IMR-90 (cell line): ENCODE measurements at regions not wholly inside any gene's neighbourhood (a gene's known extent, or its start where the extent isn't known, plus 50 kb on each side); places are given as distances from the start of the nearest gene placed in this dataset.

ENCODE experiments used
- ATAC-seq: fragments of 200-7000 bp; cut with Tn5 transposase; 2 replicates; pipeline ENCODE4 v1.9.1; 2020; ENCODE audit warnings: low read depth, mild to moderate bottlenecking, moderate library complexity
- BruUV-seq: library from RNA; stranded (reverse); fragments of 400-500 nt; replicated peaks from 2 replicates; lab custom pipeline; 2021; lab: Mats Ljungman, UMichigan
- CTCF ChIA-PET: fragments of 300-600 bp; formaldehyde crosslinking; extraction: SDS; loops from one replicate; lab custom pipeline; 2021; ENCODE audit warnings: antibody characterized with exemption; lab: Yijun Ruan, JAX
- POLR2A ChIA-PET: fragments of 300-600 bp; sonication (Branson Sonifier 250); formaldehyde crosslinking; loops from one replicate; lab custom pipeline; 2022; ENCODE audit warnings: antibody characterized with exemption; ENCODE audit not compliant: unreplicated experiment; lab: Charles Lee
- DNase-seq: peaks from one replicate; pipeline ENCODE4 v3.0.0; 2013
- H2AFZ ChIP-seq: replicated peaks from 2 replicates; pipeline ENCODE3; 2013; ENCODE audit warnings: low read length, mild to moderate bottlenecking; ENCODE audit not compliant: poor library complexity
- H2AK5ac ChIP-seq: 2 replicates; pipeline ENCODE4 v1.6.1; 2013; ENCODE audit warnings: low read depth, low read length, inconsistent platforms
- H2AK9ac ChIP-seq: replicated peaks from 2 replicates; pipeline ENCODE3; 2013; ENCODE audit warnings: mild to moderate bottlenecking, low read depth, low read length, moderate library complexity; ENCODE audit not compliant: poor library complexity
- H2BK120ac ChIP-seq: 2 replicates; pipeline ENCODE4 v1.6.1; 2013; ENCODE audit warnings: low read depth, low read length, inconsistent platforms
- H2BK15ac ChIP-seq: 3 replicates; pipeline ENCODE4 v1.6.1; 2013; ENCODE audit warnings: low read depth, low read length, inconsistent platforms
- H2BK20ac ChIP-seq: 2 replicates; pipeline ENCODE4 v1.6.1; 2013; ENCODE audit warnings: low read depth, mild to moderate bottlenecking, inconsistent platforms, low read length, moderate library complexity
- H2BK5ac ChIP-seq: 2 replicates; pipeline ENCODE4 v1.6.1; 2013; ENCODE audit warnings: mild to moderate bottlenecking, low read depth, low read length, inconsistent platforms; ENCODE audit not compliant: poor library complexity, severe bottlenecking
- H3K14ac ChIP-seq: replicated peaks from 2 replicates; pipeline ENCODE4 v1.6.1; 2013; ENCODE audit warnings: low read depth, low read length, inconsistent platforms
- H3K18ac ChIP-seq: 2 replicates; pipeline ENCODE4 v1.6.1; 2013; ENCODE audit warnings: low read depth, low read length, control low read depth
- H3K23ac ChIP-seq: 2 replicates; pipeline ENCODE4 v1.6.1; 2013; ENCODE audit warnings: low read depth, low read length, inconsistent platforms
- H3K27ac ChIP-seq: 2 replicates; pipeline ENCODE4 v1.5.1; 2013; ENCODE audit warnings: mild to moderate bottlenecking, control low read depth, low read length; ENCODE audit not compliant: insufficient read depth
- H3K27me3 ChIP-seq: 2 replicates; pipeline ENCODE4 v1.6.1; 2013; ENCODE audit warnings: low read length; ENCODE audit not compliant: control insufficient read depth, insufficient read depth
- H3K36me3 ChIP-seq: 2 replicates; pipeline ENCODE4 v1.6.1; 2013; ENCODE audit warnings: low read length, mixed read lengths; ENCODE audit not compliant: control insufficient read depth, insufficient read depth
- H3K4ac ChIP-seq: 2 replicates; pipeline ENCODE4 v1.6.1; 2013; ENCODE audit warnings: low read depth, low read length, inconsistent platforms
- H3K4me1 ChIP-seq: 2 replicates; pipeline ENCODE4 v1.6.1; 2013; ENCODE audit warnings: low read length, mixed read lengths; ENCODE audit not compliant: control insufficient read depth, insufficient read depth
- H3K4me2 ChIP-seq: 2 replicates; pipeline ENCODE4 v1.6.1; 2013; ENCODE audit warnings: low read depth, mild to moderate bottlenecking, control low read depth, low read length, moderate library complexity
- H3K4me3 ChIP-seq: 2 replicates; pipeline ENCODE4 v1.5.1; 2013; ENCODE audit warnings: low read depth, mild to moderate bottlenecking, control low read depth, low read length, moderate library complexity; ENCODE audit not compliant: insufficient read depth
- H3K56ac ChIP-seq: 2 replicates; pipeline ENCODE4 v1.6.1; 2013; ENCODE audit warnings: low read length, inconsistent platforms; ENCODE audit not compliant: insufficient read depth; ENCODE audit errors: extremely low read depth
- H3K79me1 ChIP-seq, 2 experiments: 2 replicates each; pipeline ENCODE4 v1.6.1; 2013; ENCODE audit warnings: low read length in 2 of 2, inconsistent platforms in 1 of 2, low read depth in 1 of 2
- H3K9ac ChIP-seq: 2 replicates; pipeline ENCODE4 v1.6.1; 2013; ENCODE audit warnings: low read depth, low read length, control low read depth
- H3K9me1 ChIP-seq: 2 replicates; pipeline ENCODE4 v1.6.1; 2013; ENCODE audit warnings: low read length, inconsistent platforms; ENCODE audit not compliant: insufficient read depth
- H3K9me3 ChIP-seq: 2 replicates; pipeline ENCODE4 v1.6.1; 2013; ENCODE audit warnings: low read length; ENCODE audit not compliant: control insufficient read depth, insufficient read depth
- H4K20me1 ChIP-seq: 2 replicates; pipeline ENCODE4 v1.6.1; 2013; ENCODE audit warnings: low read length, inconsistent platforms; ENCODE audit not compliant: insufficient read depth
- H4K5ac ChIP-seq: 2 replicates; pipeline ENCODE4 v1.6.1; 2013; ENCODE audit warnings: mild to moderate bottlenecking, low read depth, low read length, control low read depth
- H4K8ac ChIP-seq, 2 experiments: 2 replicates each; pipeline ENCODE4 v1.6.1; 2013; ENCODE audit warnings: low read depth in 2 of 2, low read length in 2 of 2, control low read depth in 1 of 2, inconsistent platforms in 1 of 2
- H4K91ac ChIP-seq: 2 replicates; pipeline ENCODE4 v1.6.1; 2013; ENCODE audit warnings: low read depth, low read length, inconsistent platforms; ENCODE audit not compliant: insufficient read depth
- CEBPB ChIP-seq: IDR thresholded peaks from 2 replicates; pipeline ENCODE4 v1.6.1; 2012; ENCODE audit warnings: low read depth, low read length, improper control_type of control experiment
- CHD1 ChIP-seq: IDR thresholded peaks from 2 replicates; pipeline ENCODE4 v1.6.1; 2012; ENCODE audit warnings: low read depth, low read length, improper control_type of control experiment
- CTCF ChIP-seq: conservative IDR thresholded peaks from 2 replicates; pipeline ENCODE4 v1.5.1; 2012; ENCODE audit warnings: mild to moderate bottlenecking, low read depth, low read length, improper control_type of control experiment
- FOS ChIP-seq: fragments of 150-350 bp; IDR thresholded peaks from 2 replicates; pipeline ENCODE4 v1.6.1; 2016; ENCODE audit warnings: low read depth, low read length
- MAFK ChIP-seq: IDR thresholded peaks from 2 replicates; pipeline ENCODE4 v1.6.1; 2012; ENCODE audit warnings: low read depth, low read length, improper control_type of control experiment
- MAZ ChIP-seq: IDR thresholded peaks from 2 replicates; pipeline ENCODE4 v1.6.1; 2012; ENCODE audit warnings: low read depth, mild to moderate bottlenecking, low read length, improper control_type of control experiment, moderate library complexity, borderline replicate concordance
- MXI1 ChIP-seq: IDR thresholded peaks from 2 replicates; pipeline ENCODE4 v1.6.1; 2012; ENCODE audit warnings: low read depth, mild to moderate bottlenecking, low read length, moderate library complexity, borderline replicate concordance
- NFE2L2 ChIP-seq: fragments of 150-350 bp; IDR thresholded peaks from 2 replicates; pipeline ENCODE4 v1.6.1; 2016; ENCODE audit warnings: low read depth, mild to moderate bottlenecking, low read length
- POLR2A ChIP-seq: IDR thresholded peaks from 2 replicates; pipeline ENCODE4 v1.6.1; 2012; ENCODE audit warnings: mild to moderate bottlenecking, low read depth, low read length
- RCOR1 ChIP-seq: IDR thresholded peaks from 2 replicates; pipeline ENCODE4 v1.6.1; 2012; ENCODE audit warnings: mild to moderate bottlenecking, low read length, improper control_type of control experiment; ENCODE audit not compliant: insufficient replicate concordance
- RFX5 ChIP-seq: IDR thresholded peaks from 2 replicates; pipeline ENCODE4 v1.8.0; 2012; ENCODE audit warnings: low read depth, mild to moderate bottlenecking, low read length, moderate library complexity
- USF2 ChIP-seq: fragments of 150-350 bp; IDR thresholded peaks from 2 replicates; pipeline ENCODE4 v1.6.1; 2017; ENCODE audit warnings: mild to moderate bottlenecking, antibody characterized with exemption, low read length, low read depth
- WGBS, 2 experiments: methylation state at CpG; one replicate each; pipeline versions ENCODE4 v1.1.5 to v1.1.7; 2013; ENCODE audit warnings: missing lambda C conversion rate in 2 of 2; ENCODE audit not compliant: insufficient read length in 1 of 2; ENCODE audit errors: extremely low coverage in 2 of 2; 5-methylcytosine and 5-hydroxymethylcytosine counted together
- dilution Hi-C: fragments of 300-500 bp; cut with HindIII; formaldehyde crosslinking; loops from one replicate; pipeline ENCODE4 v1.14.3; 2018; ENCODE audit warnings: low sequenced_read_pairs; ENCODE audit not compliant: unreplicated experiment
- in situ Hi-C: fragments of 300-500 bp; cut with MboI; formaldehyde crosslinking; loops from 3 replicates; pipeline ENCODE4 v1.14.3; 2019; ENCODE audit warnings: low sequenced_read_pairs, inconsistent platforms, mixed read lengths
- intact Hi-C: fragments of 100-400 bp; cut with micrococcal nuclease; formaldehyde crosslinking; loops from 2 replicates; pipeline ENCODE4 v1.10.0; 2022

- no peak overlapping the region for H3K14ac ChIP-seq
- H3K23ac ChIP-seq: no peak overlapping the region
- no peak overlapping the region for H2BK120ac ChIP-seq
- TF ChIP-seq RFX5: no peak
- no peak for TF ChIP-seq MAZ
- TF ChIP-seq USF2: no peak
- no peak for TF ChIP-seq POLR2A
- TF ChIP-seq CTCF: no peak
- no peak for TF ChIP-seq CEBPB
- TF ChIP-seq CHD1: no peak
- no peak for TF ChIP-seq FOS
- no peak for TF ChIP-seq NFE2L2
- TF ChIP-seq MXI1: no peak
- no peak for TF ChIP-seq RCOR1
- TF ChIP-seq MAFK: no peak
- peaks cover 10% of the 10 kb centered on the region for H3K9me1 ChIP-seq
- H3K56ac ChIP-seq: no peak overlapping the region
- dilution Hi-C loops (no loop called here), intact Hi-C loops (no loop called here), in situ Hi-C loops (no loop called here)
- H3K27ac ChIP-seq: no peak overlapping the region
- no peak overlapping the region for H3K4me2 ChIP-seq
- no peak for DNase-seq
- no peaks in the 10 kb centered on the region for H3K79me1 ChIP-seq
- H2BK5ac ChIP-seq: no peak overlapping the region
- no peaks in the 10 kb centered on the region for H4K20me1 ChIP-seq
- H3K4ac ChIP-seq: peak overlapping the region; percentile 6; the same call in 1 of the 2 replicates
- no peaks in the 10 kb centered on the region for H3K9me3 ChIP-seq
- peaks cover 5% of the 10 kb centered on the region for H3K27me3 ChIP-seq
- no peak overlapping the region for H3K18ac ChIP-seq
- H2AK9ac ChIP-seq: no peak overlapping the region
- peak overlapping the region; percentile 40; the same call in 1 of the 2 replicates for H2AK5ac ChIP-seq
- no peak overlapping the region; the same call in 1 of the 2 replicates for H4K5ac ChIP-seq
- POLR2A ChIA-PET: no interaction called here
- CTCF ChIA-PET: no interaction called here
- BruUV-seq: no TSS peak
- H2BK15ac ChIP-seq: peak overlapping the region; percentile 45; the same call in 1 of the 3 replicates
- H4K8ac ChIP-seq: no peak overlapping the region
- WGBS, 2 experiments: 84 to 100% methylated on average over 2 to 11 of the region's 13 CpGs
- H4K91ac ChIP-seq: no peak overlapping the region
- peaks cover 6% of the 10 kb centered on the region for H3K4me1 ChIP-seq
- peak overlapping the region; percentile 12 for H2AFZ ChIP-seq
- H2BK20ac ChIP-seq: no peak overlapping the region
- no peak overlapping the region for H3K9ac ChIP-seq
- no peak overlapping the region for H3K4me3 ChIP-seq
- ATAC-seq: no peak
- H3K36me3 ChIP-seq: no peaks in the 10 kb centered on the region
These were observed 50.9 kb downstream of the TNP1 start for GRCh38 chr2:216808805-216809425.
